ENCODE measurements at regions not wholly inside any gene's neighbourhood (a gene's known extent, or its start where the extent isn't known, plus 50 kb on each side); places are given as distances from the start of the nearest gene placed in this dataset.

GRCh38 chr5:105803431-105803830, 1867.3 kb downstream of the EFNA5 start:
- no peak for DNase-seq (ENCODE audit: low spot score)

- DNase-seq (ENCODE audit: low spot score): no peak
Observed at GRCh38 chr5:105794578-105794977, 1876.2 kb downstream of the EFNA5 start.

DNA sequence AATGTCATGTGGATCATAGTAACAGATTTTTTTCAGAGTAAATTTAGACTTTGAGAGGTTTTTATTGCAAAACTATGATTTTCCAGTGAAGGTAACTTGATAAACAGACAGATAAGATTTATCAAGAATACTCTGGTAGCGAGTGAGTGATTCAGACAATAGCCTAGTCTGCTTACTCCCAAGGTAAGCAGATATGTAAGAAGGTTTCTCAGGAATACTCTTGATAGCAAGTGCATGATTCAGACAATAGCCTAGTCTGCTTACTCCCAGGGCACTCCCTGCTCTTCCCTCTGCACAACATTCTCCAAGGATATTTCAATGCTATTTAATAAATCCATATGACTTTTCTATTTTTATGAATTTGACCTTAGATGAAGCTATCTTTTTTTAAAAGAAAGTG, 1881.5 kb downstream of the EFNA5 start:
- no peak for DNase-seq (ENCODE audit: low spot score)

- DNase-seq (ENCODE audit: low spot score): no peak
Observed at GRCh38 chr5:105783811-105784210, 1886.9 kb downstream of the EFNA5 start.

- no peak for DNase-seq (ENCODE audit: low spot score)
Observed at GRCh38 chr5:105782501-105782900, 1888.2 kb downstream of the EFNA5 start.

DNA sequence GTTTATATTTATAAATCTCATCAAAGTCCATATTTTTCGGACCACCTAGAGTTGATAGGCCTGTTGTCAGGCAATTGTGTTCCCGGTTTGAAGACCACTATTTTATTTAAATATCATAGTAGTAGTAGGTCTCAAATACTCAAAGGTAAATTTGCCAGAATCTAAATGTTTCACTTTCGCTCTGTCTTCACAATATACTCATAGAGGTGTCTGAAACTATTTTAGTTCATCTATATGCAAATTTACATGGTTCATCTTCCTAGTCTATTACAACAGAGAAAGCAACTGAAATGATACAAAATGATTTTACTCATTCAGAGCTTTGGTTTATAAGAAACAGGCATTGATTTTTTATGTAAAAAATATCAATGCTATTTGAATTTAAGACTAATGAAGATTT, 1897.5 kb downstream of the EFNA5 start:
- DNase-seq (ENCODE audit: low spot score): no peak

GRCh38 chr5:105767267-105767666, 1903.5 kb downstream of the EFNA5 start:
- no peak for DNase-seq (ENCODE audit: low spot score)

GRCh38 chr5:105762728-105763127, 1908.0 kb downstream of the EFNA5 start:
- no peak for DNase-seq (ENCODE audit: low spot score)

DNA sequence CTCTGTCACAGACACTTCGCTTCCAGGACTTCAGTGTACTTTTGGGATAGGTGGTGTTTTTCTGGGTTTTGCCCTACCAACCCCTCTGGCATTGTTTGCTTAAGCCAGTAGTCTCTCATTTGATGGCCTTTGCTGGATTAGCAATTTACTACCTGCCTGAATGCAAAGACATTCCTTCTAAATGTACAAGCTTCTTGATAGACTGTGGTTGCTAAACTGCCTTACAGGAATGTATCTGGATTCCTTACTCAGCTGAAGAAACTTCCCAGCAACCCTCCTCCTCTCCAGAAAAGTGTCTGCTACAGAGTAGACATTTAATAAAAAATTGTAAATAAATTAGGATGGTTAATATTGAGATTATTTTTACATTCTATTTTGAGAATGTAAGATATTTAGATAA, 1916.7 kb downstream of the EFNA5 start:
- DNase-seq (ENCODE audit: low spot score): no peak

GRCh38 chr5:105752801-105753200, 1917.9 kb downstream of the EFNA5 start:
- no peak for DNase-seq (ENCODE audit: low spot score)

GRCh38 chr5:105751908-105752307, 1918.8 kb downstream of the EFNA5 start:
- no peak for DNase-seq (ENCODE audit: low spot score)

DNA sequence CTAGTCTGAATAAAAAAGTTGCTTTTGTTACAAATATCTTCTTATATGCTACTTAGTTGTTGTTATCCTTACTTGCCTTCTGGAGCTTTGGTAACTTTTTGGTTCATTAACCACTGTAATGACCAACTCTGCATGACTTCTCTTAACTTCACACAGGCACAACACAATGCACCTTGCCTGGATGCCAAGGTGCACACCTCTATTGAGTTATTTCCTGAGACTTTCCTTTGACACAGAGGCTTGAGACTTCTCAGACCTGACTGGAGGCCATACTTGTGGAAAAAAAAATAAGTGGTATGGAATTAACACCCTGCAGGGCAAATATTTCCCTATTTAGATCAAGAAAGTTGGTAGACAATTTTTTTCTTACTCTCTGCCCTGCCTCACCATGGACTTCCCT, 1925.6 kb downstream of the EFNA5 start:
- no peak for DNase-seq (ENCODE audit: low spot score)

- no peak for DNase-seq (ENCODE audit: low spot score)
Observed at GRCh38 chr5:105740242-105740641, 1930.5 kb downstream of the EFNA5 start.

- no peak for DNase-seq (ENCODE audit: low spot score)
Observed at GRCh38 chr5:105739732-105740131, 1931.0 kb downstream of the EFNA5 start.

GRCh38 chr5:105735704-105736103, 1935.0 kb downstream of the EFNA5 start:
- DNase-seq (ENCODE audit: low spot score): no peak

DNA sequence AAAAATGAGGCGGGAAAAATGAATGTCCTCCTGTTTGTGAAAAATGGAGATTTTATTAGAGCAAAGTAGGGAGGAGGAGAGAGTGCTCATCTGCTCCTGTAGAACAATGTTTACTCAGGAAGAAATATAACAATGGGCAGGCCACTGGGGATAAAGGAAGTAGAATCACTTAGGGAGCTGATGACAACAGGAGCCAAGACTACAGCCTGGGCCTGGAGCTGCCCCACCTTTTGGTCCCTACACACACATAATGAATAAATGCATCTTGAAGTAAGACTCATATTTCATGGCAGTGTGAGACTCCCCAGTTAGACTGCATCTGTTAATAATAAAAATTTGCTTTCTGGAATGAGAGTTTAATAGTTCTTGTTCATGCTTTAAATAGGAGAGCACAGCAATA, 1939.8 kb downstream of the EFNA5 start:
- DNase-seq (ENCODE audit: low spot score): no peak

- no peak for DNase-seq (ENCODE audit: low spot score)
Observed at GRCh38 chr5:105726093-105726492, 1944.6 kb downstream of the EFNA5 start.

GRCh38 chr5:105708442-105708841, 1962.3 kb downstream of the EFNA5 start:
- no peak for DNase-seq (ENCODE audit: low spot score)

- DNase-seq (ENCODE audit: low spot score): no peak
Observed at GRCh38 chr5:105702323-105702722, 1968.4 kb downstream of the EFNA5 start.

- no peak for DNase-seq (ENCODE audit: low spot score)
Observed at GRCh38 chr5:105696440-105696839, 1974.3 kb downstream of the EFNA5 start.

GRCh38 chr5:105695941-105696340, 1974.8 kb downstream of the EFNA5 start:
- DNase-seq (ENCODE audit: low spot score): no peak

DNA sequence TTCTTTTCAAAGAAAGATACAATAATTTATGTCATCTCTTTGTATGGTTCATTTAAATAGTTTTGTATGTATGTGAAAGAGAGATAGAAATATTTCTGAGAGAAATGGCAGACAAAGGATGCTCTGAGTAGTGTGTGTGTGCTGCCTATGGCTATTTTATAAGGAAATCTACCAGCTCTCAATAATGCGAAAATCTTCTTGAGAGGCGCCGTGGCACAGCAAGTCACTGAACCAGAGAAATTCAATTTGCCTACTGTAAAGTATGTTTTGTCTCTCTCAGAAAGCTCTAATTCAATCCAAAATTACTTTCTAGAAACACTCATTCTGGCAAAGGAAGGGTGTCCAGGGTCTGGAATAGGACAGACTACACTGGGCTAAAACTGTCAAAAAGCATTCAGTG, 1981.1 kb downstream of the EFNA5 start:
- DNase-seq (ENCODE audit: low spot score): no peak

DNA sequence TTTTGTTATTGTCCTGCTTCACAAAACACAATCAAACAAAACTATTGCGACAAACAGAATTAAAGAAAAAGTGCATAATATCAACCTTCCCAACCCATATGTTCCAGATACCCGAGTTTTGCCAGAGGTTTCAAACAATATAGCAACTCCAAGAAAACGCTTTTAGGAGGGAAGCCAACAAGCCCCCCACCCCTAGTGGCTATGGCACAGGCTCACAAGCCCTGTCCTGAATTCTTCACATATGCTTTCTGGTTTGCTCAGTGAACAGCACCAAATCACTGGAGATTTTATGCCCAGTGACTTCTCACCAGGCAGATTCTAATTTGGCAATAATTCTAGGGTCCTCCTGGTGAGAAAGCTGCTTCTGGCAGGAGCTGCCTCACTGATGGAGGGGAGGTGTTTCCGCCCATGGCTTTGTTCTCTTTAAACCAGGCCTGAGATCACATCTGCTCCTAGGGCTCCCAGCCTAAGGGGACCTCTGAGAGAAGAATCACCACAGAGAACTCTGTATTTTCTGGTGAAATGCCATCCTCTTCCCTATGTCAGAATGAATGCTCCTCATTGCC, 1982.4 kb downstream of the EFNA5 start:
- no peak for DNase-seq (ENCODE audit: low spot score)

GRCh38 chr5:105687493-105687892, 1983.2 kb downstream of the EFNA5 start:
- DNase-seq (ENCODE audit: low spot score): no peak

- no peak for DNase-seq (ENCODE audit: low spot score)
Observed at GRCh38 chr5:105685884-105686283, 1984.9 kb downstream of the EFNA5 start.

All from hematopoietic multipotent progenitor cell treated with erythropoietin and hydrocortisone succinate and interleukin-3 and kit ligand, for 17 days (in vitro differentiated cells).